NCI-H460 (cell line): ENCODE measurements at regions not wholly inside any gene's neighbourhood (a gene's known extent, or its start where the extent isn't known, plus 50 kb on each side); places are given as distances from the start of the nearest gene placed in this dataset.

Experiments
- DNase-seq: peaks from one replicate; pipeline ENCODE4 v3.0.0-alpha.2; 2016; ENCODE audit warnings: low read depth; ENCODE audit errors: extremely low read depth

- DNase-seq, result no peak
Observed at GRCh38 chr4:122041312-122041711, 89.5 kb upstream of the TRPC3 start.

GRCh38 chr4:122038896-122039295 is 87.0 kb upstream of the TRPC3 start:
- DNase-seq, result peak; percentile 12

DNA sequence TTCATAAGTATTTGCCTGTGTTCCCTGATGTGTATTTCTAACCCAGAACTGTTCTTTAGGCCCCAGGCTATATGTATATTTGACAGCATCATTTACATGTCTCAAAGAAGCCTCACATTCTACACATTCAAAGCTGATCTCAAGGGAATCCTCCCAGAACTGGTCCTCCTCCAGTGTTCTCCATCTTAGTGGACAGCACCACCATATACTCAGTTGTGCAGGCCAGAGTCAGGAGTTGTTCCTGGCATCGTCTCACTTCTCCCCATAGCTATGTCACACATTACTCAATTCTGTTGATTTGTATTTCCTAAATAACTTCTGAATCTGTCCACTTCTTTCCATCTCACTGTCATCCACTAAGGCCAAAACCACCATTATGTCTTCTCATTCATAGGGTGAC is 82.8 kb upstream of the TRPC3 start:
- DNase-seq, result no peak

GRCh38 chr4:122027203-122027602 is 75.3 kb upstream of the TRPC3 start:
- DNase-seq, result no peak

DNA sequence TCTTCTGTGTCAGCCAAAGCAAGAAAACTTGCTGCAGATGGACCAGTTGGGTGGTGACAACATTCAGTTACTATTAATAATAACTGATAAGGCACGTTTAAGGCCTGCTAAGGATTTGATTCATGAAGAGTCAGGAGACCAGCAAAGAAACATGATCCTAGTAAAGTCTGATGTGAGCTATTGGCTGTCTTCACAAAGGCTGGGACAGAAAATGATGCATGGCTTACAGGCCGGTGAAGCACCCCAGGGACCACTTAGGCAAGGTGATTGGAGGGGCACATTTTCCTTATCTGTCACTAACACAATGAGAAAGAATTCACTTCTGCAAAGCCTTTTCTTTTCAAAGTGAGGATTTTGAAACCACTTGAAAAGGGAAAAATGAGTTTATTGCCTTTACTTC is 65.4 kb upstream of the TRPC3 start:
- DNase-seq, result no peak

GRCh38 chr4:122015203-122015602 is 63.3 kb upstream of the TRPC3 start:
- DNase-seq, result no peak

DNA sequence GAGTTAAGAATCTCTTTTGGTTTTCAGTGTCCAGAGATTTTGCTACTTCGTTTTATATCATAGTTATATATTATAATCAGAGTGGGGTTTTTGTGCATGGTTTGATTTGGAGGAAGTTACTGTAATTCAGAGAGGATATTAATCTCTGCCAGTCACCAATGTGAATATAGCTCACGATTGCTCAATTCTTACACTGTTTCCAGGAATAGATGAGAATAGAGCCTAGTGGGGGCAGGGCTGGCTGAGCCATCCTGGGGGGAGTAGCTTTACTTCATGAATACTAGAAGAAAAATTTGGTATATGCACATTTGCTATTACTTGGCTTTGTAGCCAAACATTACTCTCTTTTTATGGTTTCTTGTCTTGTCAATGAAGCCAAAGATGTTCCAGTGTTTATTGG is 60.9 kb upstream of the TRPC3 start:
- no peak for DNase-seq

DNA sequence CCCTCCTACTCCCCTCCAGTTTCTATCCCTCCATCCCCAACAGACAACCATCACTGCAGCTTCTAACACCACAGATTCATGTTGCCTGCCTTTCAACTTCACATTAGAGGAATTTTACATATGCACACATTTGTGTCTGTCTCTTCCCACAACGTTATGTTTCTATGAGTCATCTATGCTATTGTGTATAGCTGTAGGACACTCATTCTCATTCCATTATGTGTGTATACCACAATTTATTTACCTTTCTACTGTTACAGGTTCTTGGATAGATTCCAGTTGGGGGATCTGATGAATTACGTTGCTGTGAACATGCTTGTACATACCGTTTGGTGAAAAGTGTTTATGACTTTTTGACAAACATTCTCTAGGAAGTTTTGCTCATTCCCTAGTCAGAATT is 58.8 kb upstream of the TRPC3 start:
- no peak for DNase-seq

- no peak for DNase-seq
Observed at GRCh38 chr4:122009524-122009923, 57.7 kb upstream of the TRPC3 start.

- DNase-seq, result no peak
Observed at GRCh38 chr4:122007016-122007415, 55.2 kb upstream of the TRPC3 start.

- DNase-seq, result no peak
Observed at GRCh38 chr4:122005064-122005755, 53.4 kb upstream of the TRPC3 start.

DNA sequence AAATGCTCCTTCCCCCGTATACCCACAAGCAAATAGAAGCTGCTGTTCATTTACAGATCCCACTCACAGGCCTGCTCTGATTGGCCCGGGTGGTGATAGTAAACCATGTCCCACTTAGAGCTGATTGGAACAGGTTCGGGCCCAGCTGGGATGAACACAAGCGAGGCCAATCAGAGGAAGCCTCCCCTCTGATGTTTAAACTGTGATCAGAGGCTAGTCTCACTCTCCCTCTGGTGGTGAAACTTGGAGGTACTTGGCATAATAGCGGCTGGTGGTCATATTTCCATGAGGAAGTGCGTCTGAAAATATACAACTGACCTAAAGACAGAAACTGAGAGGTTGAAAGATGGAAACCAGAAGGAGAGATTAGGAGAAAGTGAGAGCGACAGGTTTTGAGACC is 51.5 kb upstream of the TRPC3 start:
- peak; percentile 42 for DNase-seq
